Ascending aorta (tissue), 2 donors: ENCODE measurements at regions not wholly inside any gene's neighbourhood (a gene's known extent, or its start where the extent isn't known, plus 50 kb on each side); places are given as distances from the start of the nearest gene placed in this dataset.

Source experiments
- DNase-seq, 2 donors: peaks; one replicate each; pipeline ENCODE4 v3.0.0-alpha.2; 2019; ENCODE audit warnings: low spot score in 2 of 2
- H3K27ac ChIP-seq, 2 donors: fragments of 200-600 bp; sonication (generic); one replicate each; pipeline ENCODE4 v1.5.1; 2016 to 2017; ENCODE audit warnings: mild to moderate bottlenecking in 1 of 2
- H3K27me3 ChIP-seq: fragments of 200-600 bp; sonication (generic); one replicate; pipeline ENCODE4 v1.5.1; 2017
- H3K36me3 ChIP-seq, 2 donors: fragments of 200-600 bp; sonication (generic); one replicate each; pipeline ENCODE4 v1.5.1; 2016
- H3K4me1 ChIP-seq, 2 donors: fragments of 200-600 bp; sonication (generic); one replicate each; pipeline ENCODE4 v1.5.1; 2016 to 2017; ENCODE audit warnings: mild to moderate bottlenecking in 1 of 2
- H3K4me3 ChIP-seq, 2 donors: fragments of 200-600 bp; sonication (generic); one replicate each; pipeline ENCODE4 v1.5.1; 2016 to 2017; ENCODE audit warnings: mild to moderate bottlenecking in 1 of 2
- H3K9me3 ChIP-seq, 2 donors: fragments of 200-600 bp; sonication (generic); one replicate each; pipeline ENCODE4 v1.5.1; 2016
- intact Hi-C: fragments of 100-400 bp; cut with DNase I; formaldehyde crosslinking; loops from one replicate; pipeline ENCODE4 v1.15.1; 2023
- TF ChIP-seq, protein P1 (sequence below), 3 experiments: fragments of 200-600 bp in 2 of 3; fragments of 450-650 bp in 1 of 3; sonication (generic) in 2 of 3; IDR thresholded peaks; one replicate each; pipeline ENCODE4 v1.5.1; 2016 to 2019; ENCODE audit warnings: antibody characterized with exemption in 3 of 3, mild to moderate bottlenecking in 1 of 3, moderate library complexity in 1 of 3

DNA sequence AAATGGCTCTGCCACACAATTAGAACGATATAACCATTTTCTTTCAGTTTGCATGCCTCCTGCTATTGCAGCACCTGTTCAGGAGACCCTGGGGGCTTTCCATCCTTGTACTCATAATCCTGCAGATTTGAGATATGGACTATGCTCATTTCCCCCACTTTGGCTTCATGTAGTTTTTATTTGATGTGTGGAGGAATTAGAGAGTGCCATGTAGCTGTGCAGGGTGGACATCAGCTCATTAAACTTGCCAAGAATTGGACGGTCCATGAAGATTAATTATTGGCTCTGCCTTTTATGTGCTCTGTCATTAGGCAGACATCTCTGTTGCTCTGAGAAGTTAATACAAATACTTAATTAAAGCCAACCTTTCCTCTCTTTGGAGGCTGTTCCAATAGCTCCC lies 66.2 kb upstream of the CD83 start:
- TF ChIP-seq, protein P1, sequence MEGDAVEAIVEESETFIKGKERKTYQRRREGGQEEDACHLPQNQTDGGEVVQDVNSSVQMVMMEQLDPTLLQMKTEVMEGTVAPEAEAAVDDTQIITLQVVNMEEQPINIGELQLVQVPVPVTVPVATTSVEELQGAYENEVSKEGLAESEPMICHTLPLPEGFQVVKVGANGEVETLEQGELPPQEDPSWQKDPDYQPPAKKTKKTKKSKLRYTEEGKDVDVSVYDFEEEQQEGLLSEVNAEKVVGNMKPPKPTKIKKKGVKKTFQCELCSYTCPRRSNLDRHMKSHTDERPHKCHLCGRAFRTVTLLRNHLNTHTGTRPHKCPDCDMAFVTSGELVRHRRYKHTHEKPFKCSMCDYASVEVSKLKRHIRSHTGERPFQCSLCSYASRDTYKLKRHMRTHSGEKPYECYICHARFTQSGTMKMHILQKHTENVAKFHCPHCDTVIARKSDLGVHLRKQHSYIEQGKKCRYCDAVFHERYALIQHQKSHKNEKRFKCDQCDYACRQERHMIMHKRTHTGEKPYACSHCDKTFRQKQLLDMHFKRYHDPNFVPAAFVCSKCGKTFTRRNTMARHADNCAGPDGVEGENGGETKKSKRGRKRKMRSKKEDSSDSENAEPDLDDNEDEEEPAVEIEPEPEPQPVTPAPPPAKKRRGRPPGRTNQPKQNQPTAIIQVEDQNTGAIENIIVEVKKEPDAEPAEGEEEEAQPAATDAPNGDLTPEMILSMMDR (IDR thresholded peaks at IDR 0.05), result no peak
- H3K4me3 ChIP-seq, result no peak overlapping the region
- H3K9me3 ChIP-seq, result no peaks in the 10 kb centered on the region
- no peaks in the 10 kb centered on the region for H3K4me1 ChIP-seq
- no peak overlapping the region for H3K27ac ChIP-seq
- no peaks in the 10 kb centered on the region for H3K36me3 ChIP-seq
- H3K27me3 ChIP-seq, result no peaks in the 10 kb centered on the region
- no peak for DNase-seq
- intact Hi-C loops, result no loop called here

DNA sequence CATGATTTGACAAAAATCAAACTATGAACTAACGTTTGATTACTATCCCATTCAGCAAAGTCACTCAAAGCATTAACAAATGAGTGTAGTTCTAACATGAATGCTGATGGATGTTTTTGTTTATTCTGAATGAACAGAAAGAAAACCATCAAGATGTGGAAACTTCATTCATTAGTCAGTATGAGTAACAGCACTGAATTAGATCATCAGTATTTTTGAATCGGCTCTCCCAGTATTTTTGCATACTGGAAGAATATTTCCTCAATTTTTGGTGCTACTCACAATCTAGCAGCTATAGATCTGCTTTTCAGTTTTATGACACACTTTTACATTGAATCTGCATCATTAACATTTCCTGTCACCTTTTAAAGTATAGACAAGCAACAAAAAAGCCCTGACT lies 63.8 kb upstream of the CD83 start:
- no peaks in the 10 kb centered on the region for H3K36me3 ChIP-seq
- H3K27me3 ChIP-seq, result no peaks in the 10 kb centered on the region
- H3K4me3 ChIP-seq, result no peak overlapping the region
- TF ChIP-seq, protein P1 (IDR thresholded peaks at IDR 0.05), result no peak
- intact Hi-C loops, result no loop called here
- H3K4me1 ChIP-seq, result no peaks in the 10 kb centered on the region
- no peak for DNase-seq
- H3K9me3 ChIP-seq, result no peaks in the 10 kb centered on the region
- no peak overlapping the region for H3K27ac ChIP-seq

DNA sequence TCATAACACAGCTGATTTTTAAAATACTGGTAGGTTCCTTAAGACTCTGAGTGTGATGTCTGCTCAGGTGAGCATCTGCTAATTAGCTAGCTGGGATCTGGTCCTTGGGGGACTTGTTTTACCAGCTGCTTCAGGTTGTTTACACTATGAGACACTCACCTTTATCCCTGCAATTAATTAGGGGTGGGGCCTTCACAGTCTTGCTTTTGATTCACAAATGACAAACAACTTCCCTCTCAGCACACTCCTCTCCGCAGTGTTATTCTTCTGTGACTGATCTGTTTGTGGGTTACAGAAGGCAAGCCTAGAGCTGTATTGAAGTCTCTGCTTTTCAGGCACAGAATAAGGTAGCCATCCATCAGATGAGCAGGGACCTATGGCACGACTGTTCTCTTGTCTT lies 62.0 kb upstream of the CD83 start:
- Histone ChIP-seq H3K27me3 (no peaks in the 10 kb centered on the region), H3K9me3 (no peaks in the 10 kb centered on the region), H3K27ac (no peak overlapping the region), H3K4me1 (no peaks in the 10 kb centered on the region), H3K36me3 (no peaks in the 10 kb centered on the region), H3K4me3 (no peak overlapping the region)
- DNase-seq, result no peak
- TF ChIP-seq, protein P1 (IDR thresholded peaks at IDR 0.05), result no peak
- intact Hi-C loops, result no loop called here

DNA sequence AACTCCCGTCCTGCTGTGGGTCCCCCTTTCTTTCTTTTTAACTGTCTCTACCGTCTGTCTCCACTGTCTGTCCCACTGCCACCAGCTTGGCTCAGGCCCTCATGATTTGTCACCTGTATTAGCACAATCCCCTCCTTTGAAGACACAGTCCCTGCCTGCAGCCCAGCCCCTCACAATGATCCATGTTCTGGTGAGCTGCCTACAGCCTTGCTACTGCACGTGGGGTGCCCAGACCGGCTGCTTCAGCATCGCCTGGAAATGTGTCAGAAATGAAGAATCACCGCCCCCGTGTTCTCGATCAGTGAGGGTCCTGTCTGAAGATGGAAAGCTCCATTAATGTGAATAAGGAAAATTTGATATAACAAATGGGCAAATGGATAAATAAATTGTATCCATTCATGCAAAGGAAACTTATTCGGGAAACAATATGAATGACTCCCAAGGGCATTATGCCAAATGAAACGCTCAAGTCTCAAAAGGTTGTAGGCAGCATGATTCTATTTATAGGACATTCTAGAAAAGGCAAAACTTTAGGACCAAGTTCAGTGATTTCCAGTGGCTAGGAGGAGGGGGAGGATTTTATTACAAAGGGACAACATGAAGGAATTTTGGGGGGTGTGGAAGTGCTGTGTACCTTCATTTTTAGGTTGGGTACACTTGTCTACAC lies 59.4 kb upstream of the CD83 start:
- TF ChIP-seq, protein P1 (IDR thresholded peaks at IDR 0.05), result no peak
- Histone ChIP-seq H3K36me3 (no peaks in the 10 kb centered on the region), H3K4me1 (no peaks in the 10 kb centered on the region), H3K9me3 (no peaks in the 10 kb centered on the region), H3K27me3 (no peaks in the 10 kb centered on the region), H3K4me3 (no peak overlapping the region), H3K27ac (no peak overlapping the region)
- intact Hi-C loops, result no loop called here
- no peak for DNase-seq

DNA sequence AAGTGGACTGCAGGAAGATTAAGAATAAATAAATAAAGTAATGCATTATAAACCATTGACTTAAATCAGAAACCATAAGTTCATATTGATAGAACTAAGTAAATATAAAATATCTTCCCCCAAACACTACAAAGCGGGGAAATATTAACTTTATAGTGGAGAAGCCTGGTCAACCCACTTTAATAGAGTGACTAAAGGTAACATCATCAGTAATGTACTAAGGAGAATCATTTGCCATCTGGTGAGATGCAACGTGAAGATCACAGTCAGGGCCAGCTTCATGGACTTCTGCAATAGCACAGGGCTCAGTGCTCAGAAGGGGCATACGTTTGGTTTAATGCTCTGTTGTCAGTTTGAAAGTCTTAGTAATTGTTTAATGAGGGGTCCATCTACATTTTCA lies 58.8 kb upstream of the CD83 start:
- intact Hi-C loops, result no loop called here
- no peak for DNase-seq
- Histone ChIP-seq H3K36me3 (no peaks in the 10 kb centered on the region), H3K27me3 (no peaks in the 10 kb centered on the region), H3K27ac (no peak overlapping the region), H3K9me3 (no peaks in the 10 kb centered on the region), H3K4me3 (no peak overlapping the region), H3K4me1 (no peaks in the 10 kb centered on the region)
- TF ChIP-seq, protein P1 (IDR thresholded peaks at IDR 0.05), result no peak
